ENCODE measurements at regions not wholly inside any gene's neighbourhood (a gene's known extent, or its start where the extent isn't known, plus 50 kb on each side); places are given as distances from the start of the nearest gene placed in this dataset.

- H3K36me3 ChIP-seq (ENCODE audit: control insufficient read depth in 1 of 2, insufficient read depth in 2 of 2, low read length in 2 of 2): no peaks in the 10 kb centered on the region
- peaks cover 0 to 11% of the 10 kb centered on the region in 2 experiments; a peak in 3 of 4 replicates for H3K4me1 ChIP-seq (ENCODE audit: control insufficient read depth in 1 of 2, insufficient read depth in 2 of 2, low read length in 2 of 2)
- ATAC-seq (no peak), DNase-seq (ENCODE audit: low read depth, low spot score) (no peak)
- RAD21 ChIA-PET (ENCODE audit: low non-redundant PET in 1 of 2, low total read pairs in 2 of 2, uncharacterized antibody in 2 of 2, unreplicated experiment in 2 of 2): no interaction called here
- H4K20me1 ChIP-seq (ENCODE audit: insufficient read depth): no peaks in the 10 kb centered on the region
- no peaks in the 10 kb centered on the region for H3K27me3 ChIP-seq (ENCODE audit: insufficient read depth, low read length)
- no peaks in the 10 kb centered on the region for H3K9me2 ChIP-seq (ENCODE audit: insufficient read depth)
- no peak overlapping the region for H3K4me2 ChIP-seq (ENCODE audit: low read length)
- POLR2A ChIA-PET: no interaction called here
- no peak overlapping the region for H2AFZ ChIP-seq (ENCODE audit: low read depth, low read length, poor library complexity, severe bottlenecking)
- H3K9me3 ChIP-seq (ENCODE audit: control insufficient read depth in 1 of 2, insufficient read depth in 1 of 2, low read depth in 1 of 2, low read length in 2 of 2): no peaks in the 10 kb centered on the region
- no peak overlapping the region for H3K27ac ChIP-seq (ENCODE audit: low read depth, low read length)
- no TSS peak for BruUV-seq (replicated peaks)
- TF ChIP-seq TCF7L2 (IDR thresholded peaks at IDR 0.05; ENCODE audit: borderline replicate concordance, extremely low read depth, insufficient read depth, insufficient read length): no peak
- TF ChIP-seq SIN3A (IDR thresholded peaks at IDR 0.05; ENCODE audit: low read depth): no peak
- TF ChIP-seq SRF (IDR thresholded peaks at IDR 0.05; ENCODE audit: low read depth): no peak
- TF ChIP-seq POLR2A (IDR thresholded peaks at IDR 0.05; ENCODE audit: borderline replicate concordance, extremely low read depth, insufficient read depth, insufficient read length): no peak
- no peak for TF ChIP-seq ZNF274 (IDR thresholded peaks at IDR 0.05; ENCODE audit: low read depth, low read length)
- TF ChIP-seq POLR2AphosphoS5 (IDR thresholded peaks at IDR 0.05; ENCODE audit: low read depth, low read length): no peak
- no peak for TF ChIP-seq SP1 (IDR thresholded peaks at IDR 0.05; ENCODE audit: low read depth)
- TF ChIP-seq ZFX (IDR thresholded peaks at IDR 0.05): no peak
- TF ChIP-seq CTCF (IDR thresholded peaks at IDR 0.05 in 2 of 3, conservative IDR thresholded peaks at IDR 0.05 in 1 of 3; ENCODE audit: borderline replicate concordance in 1 of 3, insufficient read depth in 1 of 3, low read depth in 2 of 3, low read length in 2 of 3): no peak
- TF ChIP-seq ELF1 (IDR thresholded peaks at IDR 0.05; ENCODE audit: borderline replicate concordance, low read depth): no peak
- TF ChIP-seq EZH2phosphoT487 (IDR thresholded peaks at IDR 0.05; ENCODE audit: borderline replicate concordance): no peak
- TF ChIP-seq EGR1 (IDR thresholded peaks at IDR 0.05; ENCODE audit: low read depth): no peak
- H3K4me3 ChIP-seq (replicated peaks in 1 of 2; ENCODE audit: low read depth in 1 of 2, low read length in 2 of 2): no peak overlapping the region
- CTCF ChIA-PET: no interaction called here
- H3K79me2 ChIP-seq (ENCODE audit: insufficient read depth, low read length): no peaks in the 10 kb centered on the region
- H3K9ac ChIP-seq (ENCODE audit: low read length): no peak overlapping the region
- intact Hi-C loops (cut with micrococcal nuclease): no loop called here
Observed at GRCh38 chr14:101080922-101081593, 177.5 kb upstream of the RTL1 start.
